Upper lobe of left lung (tissue), 4 donors: ENCODE measurements at regions not wholly inside any gene's neighbourhood (a gene's known extent, or its start where the extent isn't known, plus 50 kb on each side); places are given as distances from the start of the nearest gene placed in this dataset.
"Not testable (repeated sequence)": the region's sequence is repeated elsewhere in the genome, so short reads cannot be mapped to it uniquely, and the experiment has no call there.

Experiments used
- EP300 ChIP-seq, 4 donors: sonication (generic); formaldehyde crosslinking; IDR thresholded peaks; one replicate each; pipeline ENCODE4 v1.5.1; 2017; ENCODE audit warnings: antibody characterized with exemption in 4 of 4, control low read depth in 2 of 4
- POLR2A ChIP-seq, 4 donors: fragments of 450-650 bp; IDR thresholded peaks; one replicate each; pipeline ENCODE4 v1.5.1; 2016 to 2017; ENCODE audit warnings: antibody characterized with exemption in 4 of 4, mild to moderate bottlenecking in 2 of 4
- POLR2AphosphoS5 ChIP-seq, 2 donors: sonication (generic); formaldehyde crosslinking; IDR thresholded peaks; one replicate each; pipeline ENCODE4 v1.5.1; 2017; ENCODE audit warnings: antibody characterized with exemption in 2 of 2
- TF ChIP-seq, protein P1 (sequence below), 6 experiments: fragments of 450-650 bp in 4 of 6; fragments of 200-600 bp in 2 of 6; sonication (generic) in 2 of 6; IDR thresholded peaks; one replicate each; pipeline ENCODE4 v1.5.1; 2016 to 2019; ENCODE audit warnings: antibody characterized with exemption in 6 of 6

DNA sequence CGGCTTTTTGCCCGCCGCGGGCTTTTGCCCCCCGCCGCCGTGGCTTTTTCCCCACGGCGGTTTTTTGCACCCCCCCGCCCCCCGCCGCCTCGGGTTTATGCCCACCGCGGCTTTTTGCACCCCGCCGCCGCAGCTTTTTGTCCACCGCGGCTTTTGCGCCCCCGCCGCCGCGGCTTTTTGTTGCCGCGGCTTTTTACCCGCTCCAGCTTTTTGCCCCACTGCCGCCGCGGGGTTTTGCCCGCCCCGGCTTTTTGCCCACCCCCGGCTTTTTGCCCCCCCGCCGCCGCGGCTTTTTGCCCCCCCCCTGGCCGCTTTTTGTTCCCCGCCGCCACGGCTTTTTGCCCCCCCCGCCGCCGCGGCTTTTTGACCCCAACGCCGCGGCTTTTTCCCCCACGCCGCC, 2785.8 kb downstream of the RPIA start:
- TF ChIP-seq, protein P1, sequence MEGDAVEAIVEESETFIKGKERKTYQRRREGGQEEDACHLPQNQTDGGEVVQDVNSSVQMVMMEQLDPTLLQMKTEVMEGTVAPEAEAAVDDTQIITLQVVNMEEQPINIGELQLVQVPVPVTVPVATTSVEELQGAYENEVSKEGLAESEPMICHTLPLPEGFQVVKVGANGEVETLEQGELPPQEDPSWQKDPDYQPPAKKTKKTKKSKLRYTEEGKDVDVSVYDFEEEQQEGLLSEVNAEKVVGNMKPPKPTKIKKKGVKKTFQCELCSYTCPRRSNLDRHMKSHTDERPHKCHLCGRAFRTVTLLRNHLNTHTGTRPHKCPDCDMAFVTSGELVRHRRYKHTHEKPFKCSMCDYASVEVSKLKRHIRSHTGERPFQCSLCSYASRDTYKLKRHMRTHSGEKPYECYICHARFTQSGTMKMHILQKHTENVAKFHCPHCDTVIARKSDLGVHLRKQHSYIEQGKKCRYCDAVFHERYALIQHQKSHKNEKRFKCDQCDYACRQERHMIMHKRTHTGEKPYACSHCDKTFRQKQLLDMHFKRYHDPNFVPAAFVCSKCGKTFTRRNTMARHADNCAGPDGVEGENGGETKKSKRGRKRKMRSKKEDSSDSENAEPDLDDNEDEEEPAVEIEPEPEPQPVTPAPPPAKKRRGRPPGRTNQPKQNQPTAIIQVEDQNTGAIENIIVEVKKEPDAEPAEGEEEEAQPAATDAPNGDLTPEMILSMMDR (IDR thresholded peaks at IDR 0.05): not testable (repeated sequence)
- not testable (repeated sequence) for TF ChIP-seq POLR2AphosphoS5, POLR2A, EP300 (IDR thresholded peaks at IDR 0.05)
